Adipocyte (in vitro differentiated cells): ENCODE measurements at regions not wholly inside any gene's neighbourhood (a gene's known extent, or its start where the extent isn't known, plus 50 kb on each side); places are given as distances from the start of the nearest gene placed in this dataset.
A peak's percentile ranks its signal among the peaks of the same experiment; 100 is the strongest.

Experiments used
- DNase-seq: peaks from one replicate; pipeline ENCODE4 v3.0.0-alpha.2; 2015; ENCODE audit warnings: low read depth
- H3K27me3 ChIP-seq: replicated peaks from 2 replicates; pipeline ENCODE4 v1.7.0; 2013; ENCODE audit warnings: mild to moderate bottlenecking, low read length, moderate library complexity; ENCODE audit not compliant: control insufficient read depth, insufficient read depth
- H3K36me3 ChIP-seq: 2 replicates; pipeline ENCODE4 v1.7.0; 2013; ENCODE audit warnings: low read length, mild to moderate bottlenecking, moderate library complexity; ENCODE audit not compliant: control insufficient read depth, insufficient read depth, severe bottlenecking
- H3K4me1 ChIP-seq: 2 replicates; pipeline ENCODE4 v1.7.0; 2013; ENCODE audit warnings: mild to moderate bottlenecking, low read length, moderate library complexity; ENCODE audit not compliant: control insufficient read depth, insufficient read depth
- H3K4me3 ChIP-seq: 2 replicates; pipeline ENCODE4 v1.7.0; 2013; ENCODE audit warnings: mild to moderate bottlenecking, low read length, moderate library complexity
- H3K9ac ChIP-seq: 2 replicates; pipeline ENCODE4 v1.7.0; 2013; ENCODE audit warnings: mild to moderate bottlenecking, low read length, moderate library complexity
- H3K9me3 ChIP-seq: 2 replicates; pipeline ENCODE4 v1.7.0; 2013; ENCODE audit warnings: mild to moderate bottlenecking, low read length, moderate library complexity; ENCODE audit not compliant: control insufficient read depth

DNA sequence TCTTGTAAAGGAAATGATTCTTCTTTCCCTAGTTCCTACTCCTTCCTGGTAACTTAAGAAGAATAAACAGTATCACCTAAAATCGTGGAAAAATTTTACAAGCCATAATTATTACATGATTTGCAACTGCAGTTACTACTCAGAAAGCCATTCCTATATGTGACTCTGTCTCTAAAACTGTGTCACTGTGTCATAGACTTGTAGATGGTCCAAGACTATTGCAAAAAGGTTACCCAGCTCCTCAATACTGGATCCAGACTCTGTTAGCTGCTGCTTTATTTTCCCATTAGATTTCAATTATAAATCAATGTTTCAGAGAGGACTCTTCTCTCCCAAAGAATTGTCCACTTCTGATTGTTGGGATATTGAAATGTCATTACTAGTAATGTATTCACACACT is 142.1 kb upstream of the STMND1 start:
- peaks cover 9% of the 10 kb centered on the region for H3K4me1 ChIP-seq
- no peaks in the 10 kb centered on the region for H3K9me3 ChIP-seq
- H3K4me3 ChIP-seq, result no peak overlapping the region
- no peaks in the 10 kb centered on the region for H3K36me3 ChIP-seq
- no peaks in the 10 kb centered on the region for H3K27me3 ChIP-seq
- no peak for DNase-seq
- no peak overlapping the region for H3K9ac ChIP-seq

- Histone ChIP-seq H3K9me3 (no peaks in the 10 kb centered on the region), H3K27me3 (no peaks in the 10 kb centered on the region), H3K36me3 (no peaks in the 10 kb centered on the region), H3K4me1 (peaks cover 2% of the 10 kb centered on the region), H3K9ac (no peak overlapping the region), H3K4me3 (no peak overlapping the region)
- DNase-seq, result no peak
Measured at GRCh38 chr6:16956361-16956760, 145.5 kb upstream of the STMND1 start.

- Histone ChIP-seq H3K27me3 (no peaks in the 10 kb centered on the region), H3K4me3 (no peak overlapping the region)
- DNase-seq, result no peak
Measured at GRCh38 chr6:16955899-16956298, 146.0 kb upstream of the STMND1 start.

GRCh38 chr6:16953905-16954304 is 147.9 kb upstream of the STMND1 start:
- Histone ChIP-seq H3K36me3 (no peaks in the 10 kb centered on the region), H3K9me3 (no peaks in the 10 kb centered on the region), H3K9ac (no peak overlapping the region), H3K4me1 (peaks cover 13% of the 10 kb centered on the region), H3K27me3 (no peaks in the 10 kb centered on the region), H3K4me3 (no peak overlapping the region)
- no peak for DNase-seq

More at GRCh38 chr6:16955899-16956298, 146.0 kb upstream of the STMND1 start:
- no peaks in the 10 kb centered on the region for H3K9me3 ChIP-seq
- H3K4me1 ChIP-seq, result peaks cover 2% of the 10 kb centered on the region
- H3K36me3 ChIP-seq, result no peaks in the 10 kb centered on the region
- H3K9ac ChIP-seq, result no peak overlapping the region

DNA sequence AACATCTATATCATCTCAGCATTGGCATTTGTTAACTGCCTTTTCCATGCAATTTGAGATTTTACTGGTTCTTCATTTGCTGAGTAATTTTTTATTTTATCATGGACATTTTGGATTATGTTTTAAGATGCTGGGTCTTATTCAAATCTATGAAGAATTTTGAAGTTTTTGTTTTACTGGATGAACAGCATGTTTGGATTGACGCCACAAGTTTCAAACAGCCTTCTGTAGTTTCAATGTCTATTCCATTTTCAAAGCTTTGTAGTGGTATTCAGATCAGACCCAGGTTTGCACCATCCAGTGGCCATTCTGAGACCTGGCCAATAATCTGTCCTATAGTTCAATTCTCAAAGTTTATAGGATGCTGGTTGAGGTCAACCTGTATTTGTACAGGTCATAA is 148.4 kb upstream of the STMND1 start:
- no peaks in the 10 kb centered on the region for H3K36me3 ChIP-seq
- no peak overlapping the region for H3K4me3 ChIP-seq
- H3K4me1 ChIP-seq, result peaks cover 16% of the 10 kb centered on the region
- no peak overlapping the region for H3K9ac ChIP-seq
- DNase-seq, result no peak
- H3K9me3 ChIP-seq, result no peaks in the 10 kb centered on the region
- H3K27me3 ChIP-seq, result no peaks in the 10 kb centered on the region

GRCh38 chr6:16950825-16951495 is 150.9 kb upstream of the STMND1 start:
- Histone ChIP-seq H3K4me3 (no peak overlapping the region), H3K9me3 (no peaks in the 10 kb centered on the region), H3K4me1 (peaks cover 35% of the 10 kb centered on the region), H3K36me3 (no peaks in the 10 kb centered on the region), H3K9ac (no peak overlapping the region), H3K27me3 (no peaks in the 10 kb centered on the region)
- no peak for DNase-seq

- no peaks in the 10 kb centered on the region for H3K36me3 ChIP-seq
- no peaks in the 10 kb centered on the region for H3K27me3 ChIP-seq
- no peak overlapping the region for H3K4me3 ChIP-seq
- peaks cover 40% of the 10 kb centered on the region for H3K4me1 ChIP-seq
- DNase-seq, result no peak
- H3K9ac ChIP-seq, result no peak overlapping the region
- no peaks in the 10 kb centered on the region for H3K9me3 ChIP-seq
Measured at GRCh38 chr6:16950302-16950701, 151.5 kb upstream of the STMND1 start.

DNA sequence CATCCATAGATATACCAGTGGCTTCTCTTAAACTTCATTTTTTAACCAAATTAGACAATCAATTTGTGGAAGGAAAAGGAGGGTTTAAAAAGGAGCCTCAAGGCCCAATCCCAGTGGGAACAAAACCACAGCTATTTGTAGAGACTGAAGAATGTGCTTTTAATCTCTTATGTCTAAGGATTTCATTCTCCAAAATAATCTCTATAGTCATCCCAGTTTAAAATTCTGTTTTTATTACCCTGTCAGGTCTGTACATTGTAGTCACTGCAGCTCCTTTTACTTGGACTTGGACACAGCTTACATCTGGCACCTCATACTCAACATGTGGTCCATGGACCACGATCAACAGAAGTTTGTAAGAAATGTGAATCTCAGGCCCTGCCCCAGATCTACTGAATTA is 152.1 kb upstream of the STMND1 start:
- no peaks in the 10 kb centered on the region for H3K36me3 ChIP-seq
- H3K4me3 ChIP-seq, result no peak overlapping the region

GRCh38 chr6:16948396-16948795 is 153.5 kb upstream of the STMND1 start:
- H3K4me1 ChIP-seq, result peaks cover 40% of the 10 kb centered on the region
- DNase-seq, result peak; percentile 56
- H3K9me3 ChIP-seq, result no peaks in the 10 kb centered on the region
- no peaks in the 10 kb centered on the region for H3K36me3 ChIP-seq
- H3K4me3 ChIP-seq, result peak overlapping the region; percentile 63
- no peak overlapping the region for H3K9ac ChIP-seq
- H3K27me3 ChIP-seq, result no peaks in the 10 kb centered on the region

More for the DNA sequence above, 152.1 kb upstream of the STMND1 start:
- H3K9ac ChIP-seq, result no peak overlapping the region
- no peaks in the 10 kb centered on the region for H3K9me3 ChIP-seq
- H3K27me3 ChIP-seq, result no peaks in the 10 kb centered on the region
- H3K4me1 ChIP-seq, result peaks cover 40% of the 10 kb centered on the region
- DNase-seq, result peak; percentile 34

GRCh38 chr6:16947375-16948015 is 154.4 kb upstream of the STMND1 start:
- Histone ChIP-seq H3K4me3 (peak overlapping the region; percentile 63), H3K9me3 (no peaks in the 10 kb centered on the region), H3K27me3 (no peaks in the 10 kb centered on the region), H3K4me1 (peaks cover 40% of the 10 kb centered on the region), H3K9ac (peak overlapping the region; percentile 24), H3K36me3 (no peaks in the 10 kb centered on the region)
- DNase-seq, result peak; percentile 96

GRCh38 chr6:16944596-16944995 is 157.3 kb upstream of the STMND1 start:
- no peaks in the 10 kb centered on the region for H3K27me3 ChIP-seq
- peaks cover 36% of the 10 kb centered on the region for H3K4me1 ChIP-seq
- H3K9me3 ChIP-seq, result peaks cover 6% of the 10 kb centered on the region
- H3K36me3 ChIP-seq, result no peaks in the 10 kb centered on the region
- no peak overlapping the region for H3K9ac ChIP-seq
- H3K4me3 ChIP-seq, result no peak overlapping the region
- no peak for DNase-seq
